K562 (cell line): ENCODE measurements at regions not wholly inside any gene's neighbourhood (a gene's known extent, or its start where the extent isn't known, plus 50 kb on each side); places are given as distances from the start of the nearest gene placed in this dataset.

ENCODE experiments used
- ATAC-seq: fragments of 200-7000 bp; cut with Tn5 transposase; 3 replicates; pipeline ENCODE4 v1.9.1; 2020; ENCODE audit warnings: moderate library complexity
- BruUV-seq: library from RNA; stranded (reverse); fragments of 400-500 nt; replicated peaks from 2 replicates; lab custom pipeline; 2021; lab: Mats Ljungman, UMichigan
- CTCF ChIA-PET: fragments of 300-600 bp; formaldehyde crosslinking; extraction: SDS; loops from one replicate; lab custom pipeline; 2021; ENCODE audit warnings: low intra/inter-chr PET ratio; lab: Yijun Ruan, JAX
- POLR2A ChIA-PET: fragments of 300-600, 350-650 bp; sonication (Branson Sonifier 250); formaldehyde crosslinking; extraction: SDS; loops from one replicate; lab custom pipeline; 2021; ENCODE audit warnings: antibody characterized with exemption, inconsistent platforms; lab: Yijun Ruan, JAX
- DNase-seq, 4 experiments: peaks; one replicate each; pipeline versions ENCODE4 v3.0.0 to v3.0.0-alpha.2; 2011 to 2018; ENCODE audit warnings: low spot score in 3 of 4, mixed read lengths in 3 of 4; ENCODE audit errors: extremely low read depth in 1 of 4
- FAIRE-seq: peaks from 2 replicates; lab custom pipeline; 2011; peaks lifted over from hg19 to GRCh38; lab: Jason Lieb, UNC
- H2AFZ ChIP-seq: 2 replicates; pipeline ENCODE4 v1.6.0; 2011; ENCODE audit warnings: low read depth, low read length, control low read depth, inconsistent platforms
- H3K27ac ChIP-seq: fragments of 200-600 bp; 3 replicates; pipeline ENCODE4 v1.8.0; 2011; ENCODE audit warnings: low read depth, mild to moderate bottlenecking, control low read depth, inconsistent platforms, low read length, moderate library complexity, mixed read lengths; ENCODE audit errors: extremely low read depth
- H3K27me3 ChIP-seq, 2 experiments: fragments of 300-600 bp in 1 of 2; 2 replicates in 1 of 2; 3 replicates in 1 of 2; pipeline versions ENCODE4 v1.6.0 to v1.8.0; 2011; ENCODE audit warnings: inconsistent platforms in 2 of 2, low read length in 2 of 2, mild to moderate bottlenecking in 1 of 2, mixed read lengths in 1 of 2, moderate library complexity in 1 of 2; ENCODE audit not compliant: control insufficient read depth in 2 of 2, insufficient read depth in 2 of 2
- H3K36me3 ChIP-seq: fragments of 300-600 bp; 3 replicates; pipeline ENCODE4 v1.8.0; 2011; ENCODE audit warnings: mild to moderate bottlenecking, low read length, inconsistent platforms; ENCODE audit not compliant: control insufficient read depth, insufficient read depth
- H3K4me1 ChIP-seq, 2 experiments: fragments of 200-600 bp in 1 of 2; replicated peaks in 1 of 2; 2 replicates in 1 of 2; 3 replicates in 1 of 2; pipeline versions ENCODE4 v1.5.1 to v1.8.0; 2011; ENCODE audit warnings: inconsistent platforms in 2 of 2, low read length in 2 of 2, mild to moderate bottlenecking in 1 of 2, mixed read lengths in 1 of 2, moderate library complexity in 1 of 2; ENCODE audit not compliant: control insufficient read depth in 2 of 2, insufficient read depth in 2 of 2
- H3K4me2 ChIP-seq: 2 replicates; pipeline ENCODE4 v1.6.1; 2011; ENCODE audit warnings: low read length, control low read depth, inconsistent platforms, mixed read lengths; ENCODE audit not compliant: insufficient read depth
- H3K4me3 ChIP-seq: fragments of 200-600 bp; sonication (generic), shearing (Covaris generic); 2 replicates; pipeline ENCODE4 v1.5.1; 2016; ENCODE audit warnings: control low read depth, inconsistent platforms
- H3K79me2 ChIP-seq: fragments of 200-600 bp; 3 replicates; pipeline ENCODE4 v1.8.0; 2011; ENCODE audit warnings: low read length, inconsistent platforms; ENCODE audit not compliant: control insufficient read depth, insufficient read depth
- H3K9ac ChIP-seq, 2 experiments: 2 replicates each; pipeline versions ENCODE4 v1.6.0 to v1.6.1; 2011; ENCODE audit warnings: low read depth in 2 of 2, low read length in 2 of 2, control low read depth in 1 of 2, inconsistent platforms in 1 of 2, mild to moderate bottlenecking in 1 of 2, mixed read lengths in 1 of 2; ENCODE audit not compliant: insufficient read depth in 1 of 2
- H3K9me1 ChIP-seq: one replicate; pipeline ENCODE4 v1.6.0; 2011; ENCODE audit warnings: inconsistent platforms, mild to moderate bottlenecking, low read length, moderate library complexity; ENCODE audit not compliant: control insufficient read depth, insufficient read depth
- H3K9me3 ChIP-seq: replicated peaks from 2 replicates; pipeline ENCODE4 v1.5.1; 2011; ENCODE audit warnings: low read depth, low read length, inconsistent platforms; ENCODE audit not compliant: control insufficient read depth, insufficient read depth
- H4K20me1 ChIP-seq: replicated peaks from 2 replicates; pipeline ENCODE4 v1.6.1; 2011; ENCODE audit warnings: low read length, inconsistent platforms, mixed read lengths; ENCODE audit not compliant: control insufficient read depth, insufficient read depth
- POLR2H ChIP-seq: IDR thresholded peaks from 2 replicates; pipeline ENCODE4 v1.6.1; 2016; ENCODE audit warnings: missing genetic modification characterization, low read depth, mild to moderate bottlenecking, control low read depth, missing compliant biosample characterization, moderate library complexity
- PTBP1 ChIP-seq: fragments of 200-400 bp; formaldehyde crosslinking; IDR thresholded peaks from 2 replicates; pipeline ENCODE4 v1.6.1; 2017; ENCODE audit warnings: low read depth, low read length
- RAD51 ChIP-seq: fragments of 450-650 bp; IDR thresholded peaks from 2 replicates; pipeline ENCODE4 v1.7.1; 2016; ENCODE audit warnings: low read depth, mild to moderate bottlenecking, borderline replicate concordance
- SIX5 ChIP-seq, 2 experiments: IDR thresholded peaks; 2 replicates each; pipeline ENCODE4 v1.6.1; 2011; ENCODE audit warnings: low read length in 2 of 2, borderline replicate concordance in 1 of 2, low read depth in 1 of 2, mild to moderate bottlenecking in 1 of 2, moderate library complexity in 1 of 2; ENCODE audit not compliant: insufficient read depth in 1 of 2
- SNIP1 ChIP-seq: fragments of 450-650 bp; IDR thresholded peaks from 2 replicates; pipeline ENCODE4 v1.7.1; 2017; ENCODE audit warnings: low read depth, mild to moderate bottlenecking
- ZNF740 ChIP-seq, 3 experiments: fragments of 200-800 bp in 1 of 3; sonication (Bioruptor generic) in 1 of 3; sonication (generic) in 1 of 3; formaldehyde crosslinking in 1 of 3; IDR thresholded peaks; 2 replicates each; pipeline versions ENCODE4 v1.6.1 to v1.8.0; 2016 to 2022; ENCODE audit warnings: mild to moderate bottlenecking in 2 of 3, missing compliant biosample characterization in 2 of 3, missing genetic modification characterization in 2 of 3, missing genetic modification reagents in 1 of 3
- WGBS: fragments of 100-300 bp; shearing (Covaris generic); methylation state at CpG from one replicate; pipeline ENCODE4 v1.1.6; 2016; ENCODE audit warnings: low coverage, mixed read lengths; ENCODE audit not compliant: insufficient coverage; ENCODE audit errors: missing lambda C conversion rate; 5-methylcytosine and 5-hydroxymethylcytosine counted together
- in situ Hi-C: fragments of 300-500 bp; cut with MboI; formaldehyde crosslinking; loops from 4 replicates; pipeline ENCODE4 v1.15.0; 2018; ENCODE audit warnings: inconsistent platforms, mixed read lengths
- intact Hi-C: fragments of 100-400 bp; cut with micrococcal nuclease; formaldehyde crosslinking; loops from 2 replicates; pipeline ENCODE4 v1.14.2; 2022
- TF ChIP-seq, protein P1 (sequence below): fragments of 450-650 bp; formaldehyde crosslinking; IDR thresholded peaks from 2 replicates; pipeline ENCODE4 v1.4.0; 2022; ENCODE audit warnings: missing genetic modification characterization

DNA sequence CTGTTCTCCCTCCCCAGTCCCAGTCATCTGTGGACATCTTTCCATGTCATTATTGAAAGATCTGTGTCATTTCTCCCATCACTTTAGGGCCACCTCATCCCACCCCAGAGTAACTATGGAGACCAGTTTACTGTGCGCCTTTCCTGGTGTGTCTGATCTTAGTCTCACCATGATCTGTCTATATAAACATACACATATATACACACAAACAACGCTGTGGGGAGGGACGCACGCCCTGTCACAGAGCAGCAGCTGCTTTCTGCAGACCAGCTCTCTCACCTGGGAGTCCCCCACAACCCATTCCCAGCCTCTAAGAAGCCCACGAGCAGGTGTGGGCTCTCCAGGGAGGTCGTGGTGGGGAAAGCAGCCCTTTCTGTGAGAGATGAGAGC lies 68.1 kb upstream of the TOX2 start:
- Histone ChIP-seq H3K4me1 (no peaks in the 10 kb centered on the region; a peak in 1 of 5 replicates), H3K27me3 (peaks cover 2 to 13% of the 10 kb centered on the region in 2 experiments; a peak in 3 of 5 replicates), H4K20me1 (peaks cover 2% of the 10 kb centered on the region; the same call in 1 of the 2 replicates), H3K4me3 (no peak overlapping the region), H3K9ac (no peak overlapping the region), H3K9me1 (no peaks in the 10 kb centered on the region), H3K4me2 (no peak overlapping the region), H3K9me3 (no peaks in the 10 kb centered on the region), H3K27ac (no peak overlapping the region), H3K36me3 (no peaks in the 10 kb centered on the region), H2AFZ (no peak overlapping the region), H3K79me2 (no peaks in the 10 kb centered on the region)
- ChIA-PET CTCF (no interaction called here), POLR2A (interaction anchor here (1.0 kb wide), 1 partner anchor 21 kb away, joined by 3 read pairs; no protein-coding TSS in a partner anchor)
- no peak for ATAC-seq
- intact Hi-C loops (loop anchor here (5.0 to 10.0 kb wide), 3 partner anchors 102 to 402 kb away; no protein-coding TSS in a partner anchor), in situ Hi-C loops (no loop called here)
- 0% methylated on average over 6 of the region's 6 CpGs for WGBS
- DNase-seq: no peak
- FAIRE-seq: no peak
- BruUV-seq: no TSS peak
- TF ChIP-seq SNIP1: no peak
- TF ChIP-seq PTBP1: no peak
- TF ChIP-seq POLR2H (tag): no peak
- TF ChIP-seq ZNF740 (CRISPR knock-in tag; IDR thresholded peaks at IDR 0.05): no peak
- TF ChIP-seq ZNF740 (tag; IDR thresholded peaks at IDR 0.05): no peak
- TF ChIP-seq, protein P1, sequence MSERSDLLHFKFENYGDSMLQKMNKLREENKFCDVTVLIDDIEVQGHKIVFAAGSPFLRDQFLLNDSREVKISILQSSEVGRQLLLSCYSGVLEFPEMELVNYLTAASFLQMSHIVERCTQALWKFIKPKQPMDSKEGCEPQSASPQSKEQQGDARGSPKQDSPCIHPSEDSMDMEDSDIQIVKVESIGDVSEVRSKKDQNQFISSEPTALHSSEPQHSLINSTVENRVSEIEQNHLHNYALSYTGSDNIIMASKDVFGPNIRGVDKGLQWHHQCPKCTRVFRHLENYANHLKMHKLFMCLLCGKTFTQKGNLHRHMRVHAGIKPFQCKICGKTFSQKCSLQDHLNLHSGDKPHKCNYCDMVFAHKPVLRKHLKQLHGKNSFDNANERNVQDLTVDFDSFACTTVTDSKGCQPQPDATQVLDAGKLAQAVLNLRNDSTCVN (CRISPR knock-in tag): no peak
- TF ChIP-seq RAD51: no peak
- TF ChIP-seq SIX5 (IDR thresholded peaks at IDR 0.05; ENCODE audit: borderline replicate concordance in 1 of 2, insufficient read depth in 1 of 2, low read depth in 1 of 2, low read length in 2 of 2): no peak
